IMR-90 (cell line): ENCODE measurements at regions not wholly inside any gene's neighbourhood (a gene's known extent, or its start where the extent isn't known, plus 50 kb on each side); places are given as distances from the start of the nearest gene placed in this dataset.

Experiments used
- ATAC-seq: fragments of 200-7000 bp; cut with Tn5 transposase; 2 replicates; pipeline ENCODE4 v1.9.1; 2020; ENCODE audit warnings: low read depth, mild to moderate bottlenecking, moderate library complexity
- BruUV-seq: library from RNA; stranded (reverse); fragments of 400-500 nt; replicated peaks from 2 replicates; lab custom pipeline; 2021; lab: Mats Ljungman, UMichigan
- CTCF ChIA-PET: fragments of 300-600 bp; formaldehyde crosslinking; extraction: SDS; loops from one replicate; lab custom pipeline; 2021; ENCODE audit warnings: antibody characterized with exemption; lab: Yijun Ruan, JAX
- POLR2A ChIA-PET: fragments of 300-600 bp; sonication (Branson Sonifier 250); formaldehyde crosslinking; loops from one replicate; lab custom pipeline; 2022; ENCODE audit warnings: antibody characterized with exemption; ENCODE audit not compliant: unreplicated experiment; lab: Charles Lee
- DNase-seq: peaks from one replicate; pipeline ENCODE4 v3.0.0; 2013
- H2AFZ ChIP-seq: replicated peaks from 2 replicates; pipeline ENCODE3; 2013; ENCODE audit warnings: low read length, mild to moderate bottlenecking; ENCODE audit not compliant: poor library complexity
- H2AK5ac ChIP-seq: 2 replicates; pipeline ENCODE4 v1.6.1; 2013; ENCODE audit warnings: low read depth, low read length, inconsistent platforms
- H2AK9ac ChIP-seq: replicated peaks from 2 replicates; pipeline ENCODE3; 2013; ENCODE audit warnings: mild to moderate bottlenecking, low read depth, low read length, moderate library complexity; ENCODE audit not compliant: poor library complexity
- H2BK120ac ChIP-seq: 2 replicates; pipeline ENCODE4 v1.6.1; 2013; ENCODE audit warnings: low read depth, low read length, inconsistent platforms
- H2BK15ac ChIP-seq: 3 replicates; pipeline ENCODE4 v1.6.1; 2013; ENCODE audit warnings: low read depth, low read length, inconsistent platforms
- H2BK20ac ChIP-seq: 2 replicates; pipeline ENCODE4 v1.6.1; 2013; ENCODE audit warnings: low read depth, mild to moderate bottlenecking, inconsistent platforms, low read length, moderate library complexity
- H2BK5ac ChIP-seq: 2 replicates; pipeline ENCODE4 v1.6.1; 2013; ENCODE audit warnings: mild to moderate bottlenecking, low read depth, low read length, inconsistent platforms; ENCODE audit not compliant: poor library complexity, severe bottlenecking
- H3K14ac ChIP-seq: replicated peaks from 2 replicates; pipeline ENCODE4 v1.6.1; 2013; ENCODE audit warnings: low read depth, low read length, inconsistent platforms
- H3K18ac ChIP-seq: 2 replicates; pipeline ENCODE4 v1.6.1; 2013; ENCODE audit warnings: low read depth, low read length, control low read depth
- H3K23ac ChIP-seq: 2 replicates; pipeline ENCODE4 v1.6.1; 2013; ENCODE audit warnings: low read depth, low read length, inconsistent platforms
- H3K27ac ChIP-seq: 2 replicates; pipeline ENCODE4 v1.5.1; 2013; ENCODE audit warnings: mild to moderate bottlenecking, control low read depth, low read length; ENCODE audit not compliant: insufficient read depth
- H3K27me3 ChIP-seq: 2 replicates; pipeline ENCODE4 v1.6.1; 2013; ENCODE audit warnings: low read length; ENCODE audit not compliant: control insufficient read depth, insufficient read depth
- H3K36me3 ChIP-seq: 2 replicates; pipeline ENCODE4 v1.6.1; 2013; ENCODE audit warnings: low read length, mixed read lengths; ENCODE audit not compliant: control insufficient read depth, insufficient read depth
- H3K4ac ChIP-seq: 2 replicates; pipeline ENCODE4 v1.6.1; 2013; ENCODE audit warnings: low read depth, low read length, inconsistent platforms
- H3K4me1 ChIP-seq: 2 replicates; pipeline ENCODE4 v1.6.1; 2013; ENCODE audit warnings: low read length, mixed read lengths; ENCODE audit not compliant: control insufficient read depth, insufficient read depth
- H3K4me2 ChIP-seq: 2 replicates; pipeline ENCODE4 v1.6.1; 2013; ENCODE audit warnings: low read depth, mild to moderate bottlenecking, control low read depth, low read length, moderate library complexity
- H3K4me3 ChIP-seq: 2 replicates; pipeline ENCODE4 v1.5.1; 2013; ENCODE audit warnings: low read depth, mild to moderate bottlenecking, control low read depth, low read length, moderate library complexity; ENCODE audit not compliant: insufficient read depth
- H3K56ac ChIP-seq: 2 replicates; pipeline ENCODE4 v1.6.1; 2013; ENCODE audit warnings: low read length, inconsistent platforms; ENCODE audit not compliant: insufficient read depth; ENCODE audit errors: extremely low read depth
- H3K79me1 ChIP-seq, 2 experiments: 2 replicates each; pipeline ENCODE4 v1.6.1; 2013; ENCODE audit warnings: low read length in 2 of 2, inconsistent platforms in 1 of 2, low read depth in 1 of 2
- H3K9ac ChIP-seq: 2 replicates; pipeline ENCODE4 v1.6.1; 2013; ENCODE audit warnings: low read depth, low read length, control low read depth
- H3K9me1 ChIP-seq: 2 replicates; pipeline ENCODE4 v1.6.1; 2013; ENCODE audit warnings: low read length, inconsistent platforms; ENCODE audit not compliant: insufficient read depth
- H3K9me3 ChIP-seq: 2 replicates; pipeline ENCODE4 v1.6.1; 2013; ENCODE audit warnings: low read length; ENCODE audit not compliant: control insufficient read depth, insufficient read depth
- H4K20me1 ChIP-seq: 2 replicates; pipeline ENCODE4 v1.6.1; 2013; ENCODE audit warnings: low read length, inconsistent platforms; ENCODE audit not compliant: insufficient read depth
- H4K5ac ChIP-seq: 2 replicates; pipeline ENCODE4 v1.6.1; 2013; ENCODE audit warnings: mild to moderate bottlenecking, low read depth, low read length, control low read depth
- H4K8ac ChIP-seq, 2 experiments: 2 replicates each; pipeline ENCODE4 v1.6.1; 2013; ENCODE audit warnings: low read depth in 2 of 2, low read length in 2 of 2, control low read depth in 1 of 2, inconsistent platforms in 1 of 2
- H4K91ac ChIP-seq: 2 replicates; pipeline ENCODE4 v1.6.1; 2013; ENCODE audit warnings: low read depth, low read length, inconsistent platforms; ENCODE audit not compliant: insufficient read depth
- BHLHE40 ChIP-seq: fragments of 150-350 bp; IDR thresholded peaks from 2 replicates; pipeline ENCODE4 v1.6.1; 2016; ENCODE audit warnings: mild to moderate bottlenecking, low read depth, low read length
- CHD1 ChIP-seq: IDR thresholded peaks from 2 replicates; pipeline ENCODE4 v1.6.1; 2012; ENCODE audit warnings: low read depth, low read length, improper control_type of control experiment
- FOS ChIP-seq: fragments of 150-350 bp; IDR thresholded peaks from 2 replicates; pipeline ENCODE4 v1.6.1; 2016; ENCODE audit warnings: low read depth, low read length
- MAFK ChIP-seq: IDR thresholded peaks from 2 replicates; pipeline ENCODE4 v1.6.1; 2012; ENCODE audit warnings: low read depth, low read length, improper control_type of control experiment
- MAZ ChIP-seq: IDR thresholded peaks from 2 replicates; pipeline ENCODE4 v1.6.1; 2012; ENCODE audit warnings: low read depth, mild to moderate bottlenecking, low read length, improper control_type of control experiment, moderate library complexity, borderline replicate concordance
- MXI1 ChIP-seq: IDR thresholded peaks from 2 replicates; pipeline ENCODE4 v1.6.1; 2012; ENCODE audit warnings: low read depth, mild to moderate bottlenecking, low read length, moderate library complexity, borderline replicate concordance
- NFE2L2 ChIP-seq: fragments of 150-350 bp; IDR thresholded peaks from 2 replicates; pipeline ENCODE4 v1.6.1; 2016; ENCODE audit warnings: low read depth, mild to moderate bottlenecking, low read length
- POLR2A ChIP-seq: IDR thresholded peaks from 2 replicates; pipeline ENCODE4 v1.6.1; 2012; ENCODE audit warnings: mild to moderate bottlenecking, low read depth, low read length
- RAD21 ChIP-seq: IDR thresholded peaks from 2 replicates; pipeline ENCODE4 v1.6.1; 2012; ENCODE audit warnings: low read length, improper control_type of control experiment
- RCOR1 ChIP-seq: IDR thresholded peaks from 2 replicates; pipeline ENCODE4 v1.6.1; 2012; ENCODE audit warnings: mild to moderate bottlenecking, low read length, improper control_type of control experiment; ENCODE audit not compliant: insufficient replicate concordance
- RFX5 ChIP-seq: IDR thresholded peaks from 2 replicates; pipeline ENCODE4 v1.8.0; 2012; ENCODE audit warnings: low read depth, mild to moderate bottlenecking, low read length, moderate library complexity
- SMC3 ChIP-seq: fragments of 150-350 bp; IDR thresholded peaks from 2 replicates; pipeline ENCODE4 v1.6.1; 2016; ENCODE audit warnings: low read depth, mild to moderate bottlenecking, antibody characterized with exemption, low read length, moderate library complexity
- dilution Hi-C: fragments of 300-500 bp; cut with HindIII; formaldehyde crosslinking; loops from one replicate; pipeline ENCODE4 v1.14.3; 2018; ENCODE audit warnings: low sequenced_read_pairs; ENCODE audit not compliant: unreplicated experiment
- in situ Hi-C: fragments of 300-500 bp; cut with MboI; formaldehyde crosslinking; loops from 3 replicates; pipeline ENCODE4 v1.14.3; 2019; ENCODE audit warnings: low sequenced_read_pairs, inconsistent platforms, mixed read lengths
- intact Hi-C: fragments of 100-400 bp; cut with micrococcal nuclease; formaldehyde crosslinking; loops from 2 replicates; pipeline ENCODE4 v1.10.0; 2022
- TF ChIP-seq, protein P1 (sequence below): fragments of 150-350 bp; IDR thresholded peaks from 2 replicates; pipeline ENCODE4 v1.6.1; 2017; ENCODE audit warnings: mild to moderate bottlenecking, antibody characterized with exemption, low read length, low read depth
- TF ChIP-seq, protein P2 (sequence below): fragments of 150-350 bp; IDR thresholded peaks from 2 replicates; pipeline ENCODE4 v1.6.1; 2016; ENCODE audit warnings: low read depth, mild to moderate bottlenecking, low read length, moderate library complexity, borderline replicate concordance

DNA sequence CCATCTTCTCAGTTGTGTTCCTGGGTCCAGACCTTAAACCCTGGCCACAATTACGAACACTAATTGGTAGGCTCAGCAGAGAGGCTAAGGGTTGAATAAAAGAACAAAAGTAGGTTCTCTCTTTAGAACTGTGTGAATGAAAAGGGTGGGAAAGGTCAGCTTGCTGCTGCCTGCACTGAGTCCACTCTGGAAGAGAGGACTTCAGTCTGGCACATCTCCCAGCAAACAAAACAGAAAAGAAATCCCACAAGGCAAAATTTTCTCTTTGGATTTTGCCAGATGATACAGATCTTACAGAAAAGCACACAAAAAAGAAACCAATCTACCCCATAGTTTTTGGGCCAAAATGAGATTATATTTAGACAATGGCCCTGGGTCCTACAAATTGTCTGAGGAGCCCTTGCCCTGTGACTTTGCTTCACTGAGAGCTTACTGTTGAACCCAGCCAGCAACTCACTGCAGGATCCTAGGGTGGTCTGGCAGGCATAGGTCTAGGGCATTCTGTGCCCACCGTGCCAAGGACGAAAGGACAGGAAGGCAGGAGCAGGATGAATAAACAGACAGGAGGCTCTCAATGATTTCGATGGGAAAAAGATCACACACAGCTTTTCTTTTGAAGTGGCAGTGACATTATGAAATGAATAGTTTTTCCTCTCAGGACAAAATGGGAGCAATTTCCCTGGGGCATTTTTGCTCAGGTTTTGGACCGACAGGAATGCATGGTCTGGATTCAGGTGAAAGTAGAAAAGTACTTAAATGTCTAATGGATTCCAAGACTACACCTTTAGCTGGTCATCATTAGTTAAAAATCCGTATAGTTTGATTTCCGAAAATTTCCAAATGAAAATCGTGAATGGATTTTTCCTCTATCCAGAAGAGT lies 68.4 kb upstream of the STAM2 start (continued):
- no peak for TF ChIP-seq CHD1

DNA sequence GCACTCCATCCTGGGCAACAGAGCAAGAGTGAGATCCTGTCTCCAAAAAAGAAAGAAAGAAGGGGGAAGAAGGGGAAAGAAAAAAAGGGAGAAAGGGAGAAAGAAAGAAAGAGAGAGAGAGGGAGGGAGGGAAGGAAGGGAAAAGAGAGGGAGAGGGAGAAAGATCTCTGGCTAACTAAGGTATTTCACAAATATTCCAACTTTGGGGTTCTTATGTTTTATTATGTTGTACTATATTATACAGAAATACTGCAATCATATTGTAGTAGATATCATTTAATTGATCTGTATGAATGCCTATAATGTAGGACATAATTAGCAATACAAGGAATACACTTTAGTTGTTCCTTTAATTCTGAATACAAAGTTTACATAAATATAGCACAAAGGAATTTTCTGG lies 70.1 kb upstream of the STAM2 start:
- in situ Hi-C loops (no loop called here), dilution Hi-C loops (no loop called here), intact Hi-C loops (no loop called here)
- H3K4me3 ChIP-seq = no peak overlapping the region
- no peak overlapping the region for H2AK9ac ChIP-seq
- H4K91ac ChIP-seq = no peak overlapping the region
- H4K20me1 ChIP-seq = no peaks in the 10 kb centered on the region
- H3K36me3 ChIP-seq = no peaks in the 10 kb centered on the region
- H2AK5ac ChIP-seq = no peak overlapping the region
- no TSS peak for BruUV-seq
- 0 out of 2 replicates have a peak, but pooled peaks cover 1% of the 10 kb centered on the region for H3K27me3 ChIP-seq
- H2AFZ ChIP-seq = no peak overlapping the region
- no peaks in the 10 kb centered on the region for H3K9me3 ChIP-seq
- H3K18ac ChIP-seq = no peak overlapping the region
- ChIA-PET CTCF (interaction anchor here (0.7 kb wide), 1 partner anchor 38 kb away, joined by 3 read pairs; no protein-coding TSS in a partner anchor), POLR2A (no interaction called here)
- no peak overlapping the region for H2BK15ac ChIP-seq
- no peak overlapping the region for H3K4ac ChIP-seq
- H3K9me1 ChIP-seq = no peaks in the 10 kb centered on the region; the same call in 1 of the 2 replicates
- no peaks in the 10 kb centered on the region for H3K79me1 ChIP-seq
- H3K9ac ChIP-seq = no peak overlapping the region
- H3K56ac ChIP-seq = no peak overlapping the region
- DNase-seq (no peak), ATAC-seq (no peak)
- H4K5ac ChIP-seq = no peak overlapping the region
- no peak overlapping the region for H4K8ac ChIP-seq
- H3K4me1 ChIP-seq = 0 out of 2 replicates have a peak, but pooled peaks cover 1% of the 10 kb centered on the region
- H3K4me2 ChIP-seq = no peak overlapping the region
- no peak overlapping the region for H3K23ac ChIP-seq
- H3K14ac ChIP-seq = no peak overlapping the region
- H2BK120ac ChIP-seq = no peak overlapping the region
- no peak overlapping the region for H3K27ac ChIP-seq
- no peak overlapping the region for H2BK20ac ChIP-seq
- H2BK5ac ChIP-seq = no peak overlapping the region
- TF ChIP-seq, protein P1, sequence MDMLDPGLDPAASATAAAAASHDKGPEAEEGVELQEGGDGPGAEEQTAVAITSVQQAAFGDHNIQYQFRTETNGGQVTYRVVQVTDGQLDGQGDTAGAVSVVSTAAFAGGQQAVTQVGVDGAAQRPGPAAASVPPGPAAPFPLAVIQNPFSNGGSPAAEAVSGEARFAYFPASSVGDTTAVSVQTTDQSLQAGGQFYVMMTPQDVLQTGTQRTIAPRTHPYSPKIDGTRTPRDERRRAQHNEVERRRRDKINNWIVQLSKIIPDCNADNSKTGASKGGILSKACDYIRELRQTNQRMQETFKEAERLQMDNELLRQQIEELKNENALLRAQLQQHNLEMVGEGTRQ = no peak
- no peak for TF ChIP-seq MAFK
- TF ChIP-seq RAD21 = no peak
- TF ChIP-seq POLR2A = no peak
- TF ChIP-seq RFX5 = no peak
- no peak for TF ChIP-seq SMC3
- TF ChIP-seq MXI1 = no peak
- no peak for TF ChIP-seq FOS
- no peak for TF ChIP-seq BHLHE40
- TF ChIP-seq RCOR1 = no peak
- TF ChIP-seq, protein P2, sequence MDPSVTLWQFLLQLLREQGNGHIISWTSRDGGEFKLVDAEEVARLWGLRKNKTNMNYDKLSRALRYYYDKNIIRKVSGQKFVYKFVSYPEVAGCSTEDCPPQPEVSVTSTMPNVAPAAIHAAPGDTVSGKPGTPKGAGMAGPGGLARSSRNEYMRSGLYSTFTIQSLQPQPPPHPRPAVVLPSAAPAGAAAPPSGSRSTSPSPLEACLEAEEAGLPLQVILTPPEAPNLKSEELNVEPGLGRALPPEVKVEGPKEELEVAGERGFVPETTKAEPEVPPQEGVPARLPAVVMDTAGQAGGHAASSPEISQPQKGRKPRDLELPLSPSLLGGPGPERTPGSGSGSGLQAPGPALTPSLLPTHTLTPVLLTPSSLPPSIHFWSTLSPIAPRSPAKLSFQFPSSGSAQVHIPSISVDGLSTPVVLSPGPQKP = no peak
- TF ChIP-seq NFE2L2 = no peak
- TF ChIP-seq CHD1 = no peak
- TF ChIP-seq MAZ = no peak
